Right renal pelvis (tissue), 4 donors: ENCODE measurements at regions not wholly inside any gene's neighbourhood (a gene's known extent, or its start where the extent isn't known, plus 50 kb on each side); places are given as distances from the start of the nearest gene placed in this dataset.

Source experiments
- DNase-seq, 4 donors: peaks; one replicate each; pipeline ENCODE4 v3.0.0-alpha.2; 2013; ENCODE audit warnings: low read depth in 4 of 4, low spot score in 3 of 4, missing footprints in 1 of 4

DNA sequence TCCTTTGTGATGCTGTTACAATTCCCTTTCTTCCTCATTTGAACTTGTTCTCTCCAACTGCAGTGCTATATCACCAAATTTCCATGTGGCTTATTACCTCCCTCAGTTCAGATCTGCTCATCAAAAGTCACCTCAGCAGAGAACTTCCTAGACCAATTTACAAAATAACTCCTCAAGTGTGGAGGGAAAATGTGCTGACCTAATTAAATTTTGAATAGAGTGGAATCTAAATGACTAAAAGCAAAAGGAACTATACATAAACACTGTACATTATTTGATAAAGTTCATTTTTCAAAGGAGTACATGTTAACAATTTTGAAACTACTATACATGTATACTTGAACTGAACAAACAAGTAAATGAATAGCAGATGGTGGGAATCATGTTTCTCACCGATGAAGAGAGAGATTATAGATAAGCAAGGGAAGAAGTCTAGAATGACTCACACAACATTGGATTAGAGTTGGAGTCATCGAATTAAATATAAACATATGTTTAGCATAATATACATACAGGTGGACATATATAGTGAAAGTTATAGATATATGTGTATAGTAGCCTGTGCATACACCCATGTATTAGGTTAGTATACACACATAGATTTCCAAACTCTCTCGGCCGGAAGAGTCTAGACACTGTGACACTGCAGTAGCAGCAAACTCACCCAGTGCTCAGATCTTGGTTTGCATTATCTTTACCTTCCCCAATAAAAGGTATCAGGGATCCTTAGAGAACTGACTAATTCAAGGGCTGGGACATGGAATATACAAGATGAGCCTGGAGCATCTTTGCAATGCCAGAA lies 318.7 kb downstream of the PCDH18 start:
- no peak for DNase-seq

DNA sequence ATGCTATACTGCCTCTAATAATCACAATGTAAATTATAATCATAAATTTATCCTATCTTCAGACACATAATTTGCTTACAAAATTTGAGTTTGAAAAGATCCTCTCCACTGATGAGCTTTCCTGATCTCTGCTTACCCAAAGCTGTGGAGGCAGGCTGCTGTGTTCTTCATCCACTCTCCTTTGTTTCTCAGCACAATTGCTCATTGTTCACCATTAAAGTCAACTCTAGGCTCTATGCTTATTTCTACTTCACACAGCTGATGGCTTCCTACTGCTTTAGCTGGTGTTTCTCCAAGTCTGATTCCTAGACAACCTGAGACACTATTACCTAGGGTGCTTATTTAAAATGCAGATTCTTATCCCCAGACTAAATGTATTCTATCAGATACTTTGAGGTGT lies 319.7 kb downstream of the PCDH18 start:
- DNase-seq, result no peak

DNA sequence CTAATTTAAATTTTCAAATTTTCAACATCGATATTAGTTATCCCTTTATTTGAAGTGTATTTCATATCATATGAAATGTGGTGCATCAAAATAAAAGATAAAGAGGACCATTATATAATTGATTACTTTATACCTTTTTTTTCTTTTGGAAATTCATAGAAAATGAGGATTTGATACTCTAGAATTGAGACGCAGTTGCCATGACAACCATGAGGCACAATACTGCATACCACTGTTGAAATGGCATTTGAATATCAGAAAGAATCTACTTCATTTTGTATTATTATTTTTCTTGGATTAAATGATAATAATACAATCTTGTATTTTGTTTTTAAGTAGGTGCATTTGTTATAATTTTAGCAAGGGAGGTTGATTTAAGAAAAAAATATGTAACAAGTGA lies 323.1 kb downstream of the PCDH18 start:
- DNase-seq, result no peak

DNA sequence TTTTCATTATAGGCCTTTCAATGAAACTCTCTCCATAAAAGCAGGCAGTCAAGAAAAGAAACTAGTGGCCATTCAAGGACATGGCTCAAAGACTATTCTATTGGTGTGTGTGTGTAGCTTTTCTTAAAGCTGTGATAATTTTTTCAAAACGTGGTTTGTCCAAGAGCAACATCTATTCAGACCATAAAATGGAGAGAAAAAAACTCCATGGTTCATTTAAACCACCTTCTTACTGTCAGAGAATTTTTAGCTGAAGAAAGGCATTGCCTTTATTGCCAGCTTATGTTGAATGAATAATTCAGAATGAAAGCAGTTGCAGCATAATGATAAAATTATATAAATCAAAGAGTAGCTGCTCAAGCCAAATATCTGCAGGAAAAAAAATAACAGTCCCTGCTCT lies 325.5 kb downstream of the PCDH18 start:
- no peak for DNase-seq

DNA sequence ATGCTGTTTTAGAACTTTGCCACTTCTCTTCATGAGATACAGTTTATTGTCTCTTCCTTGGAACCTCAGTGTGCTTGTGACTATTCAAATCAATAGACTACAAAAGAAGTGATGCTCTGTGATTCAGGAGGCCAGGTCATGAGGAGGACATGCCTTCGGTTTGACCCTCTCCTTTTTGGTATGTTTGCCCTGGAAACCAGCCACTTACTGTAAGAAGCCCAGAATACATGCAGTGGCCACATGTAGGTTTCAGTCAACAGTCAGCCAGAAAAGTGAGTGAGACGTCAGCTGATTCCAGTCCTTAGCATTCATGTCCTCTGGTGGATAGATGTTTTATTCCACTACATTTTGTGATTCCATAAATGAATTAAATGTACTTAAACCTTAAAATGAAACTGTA lies 328.7 kb downstream of the PCDH18 start:
- no peak for DNase-seq

DNA sequence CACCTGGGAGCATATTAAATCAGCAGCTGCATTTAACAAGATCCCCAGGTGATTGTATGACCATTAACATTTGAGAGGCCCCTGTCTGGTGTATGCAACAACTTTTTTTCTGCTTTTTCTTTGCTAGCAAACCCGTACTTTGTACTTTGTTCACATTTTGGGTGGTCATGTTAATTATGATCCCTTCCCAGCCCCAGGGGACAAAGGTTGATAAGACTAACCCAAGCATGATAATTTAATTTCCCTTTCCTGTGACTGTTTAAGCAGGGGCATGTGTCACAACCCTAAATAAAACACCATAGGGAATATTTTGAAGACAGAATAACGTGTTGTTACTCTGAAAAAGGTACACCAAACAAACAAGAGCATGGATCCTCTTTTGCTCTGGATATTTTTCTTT lies 332.0 kb downstream of the PCDH18 start:
- DNase-seq, result peak in 2 of 4 donors; percentile 6 to 22

DNA sequence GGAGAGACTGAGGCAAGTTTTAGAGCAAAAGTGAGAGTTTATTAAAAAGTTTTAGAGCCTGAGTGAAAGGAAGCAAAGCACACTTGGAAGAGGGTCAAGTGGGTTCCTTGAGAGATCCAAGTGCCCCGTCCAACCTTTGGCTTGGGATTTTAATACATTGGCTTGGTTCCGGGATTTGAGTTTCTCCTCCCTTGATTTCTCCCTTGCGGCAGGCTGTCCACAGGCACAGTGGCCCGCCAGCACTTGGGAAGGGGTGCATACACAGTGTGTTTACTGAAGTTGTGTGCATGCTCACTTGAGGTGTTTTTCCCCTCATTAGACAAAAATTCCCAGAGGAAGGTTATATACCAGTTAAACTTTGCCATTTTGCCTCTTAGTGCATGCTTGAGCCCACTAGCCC lies 333.5 kb downstream of the PCDH18 start:
- no peak for DNase-seq

DNA sequence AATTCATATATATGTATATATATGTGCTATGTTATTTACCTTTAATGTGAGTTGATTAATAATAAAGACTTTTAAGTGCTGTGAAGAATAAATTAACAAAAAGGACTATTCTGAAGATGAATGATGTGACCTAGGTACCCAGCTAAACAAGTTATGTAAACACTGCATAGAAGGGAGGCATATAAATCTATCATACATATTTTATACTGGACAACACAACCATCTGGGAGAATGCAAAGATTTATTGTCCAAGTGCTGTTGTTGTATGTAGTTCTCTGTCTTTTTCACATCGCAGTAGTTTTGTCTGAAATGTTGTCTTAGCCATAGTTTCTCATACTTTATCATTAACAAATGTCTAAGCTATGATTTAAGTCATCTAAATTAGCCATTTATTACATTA lies 337.6 kb downstream of the PCDH18 start:
- no peak for DNase-seq

DNA sequence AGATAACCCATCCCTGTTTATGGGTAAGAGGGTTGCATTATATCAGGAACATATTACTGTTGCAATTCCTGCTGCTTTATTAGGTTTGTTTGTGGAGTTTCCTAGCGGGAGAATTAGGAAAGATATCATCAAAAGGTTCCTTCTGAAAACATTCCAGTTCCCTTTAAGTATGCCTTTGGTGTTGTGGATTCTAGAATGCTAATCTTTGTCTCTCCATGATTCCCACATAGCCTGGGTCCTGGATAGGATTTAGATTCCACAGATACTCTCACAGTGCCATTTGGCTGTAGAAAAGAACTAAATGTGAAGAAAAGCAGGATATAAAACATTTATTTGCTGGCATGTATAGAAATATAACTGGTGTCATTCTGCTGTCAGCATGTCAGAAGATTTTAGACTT lies 338.7 kb downstream of the PCDH18 start:
- DNase-seq, result no peak

DNA sequence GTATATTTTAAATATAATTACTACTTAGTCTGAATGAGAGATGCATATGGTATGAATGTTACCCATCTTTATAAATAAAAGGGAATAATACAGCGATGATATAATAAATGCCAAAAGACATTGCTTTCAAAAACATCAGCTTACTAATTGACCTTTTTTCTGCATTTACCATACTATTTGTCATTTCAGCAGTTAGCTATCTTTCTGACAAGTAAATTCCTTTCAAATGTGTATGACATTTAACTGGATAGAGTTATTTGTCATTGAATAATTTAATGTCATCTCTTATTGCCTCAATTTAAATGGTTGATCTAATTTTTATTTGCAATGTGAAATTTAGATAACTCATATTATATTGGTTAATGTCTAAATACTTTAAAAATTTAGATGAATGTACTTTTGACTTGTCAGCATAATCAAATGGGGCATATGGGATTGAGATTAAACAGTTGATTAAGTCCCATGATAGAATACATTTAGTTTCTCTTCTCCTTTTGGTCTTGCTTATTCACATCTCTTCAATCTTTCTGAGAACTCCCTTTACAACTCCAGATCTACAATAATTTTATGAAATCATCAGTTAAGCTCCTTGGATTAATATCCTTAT lies 350.9 kb downstream of the PCDH18 start:
- DNase-seq, result no peak

DNA sequence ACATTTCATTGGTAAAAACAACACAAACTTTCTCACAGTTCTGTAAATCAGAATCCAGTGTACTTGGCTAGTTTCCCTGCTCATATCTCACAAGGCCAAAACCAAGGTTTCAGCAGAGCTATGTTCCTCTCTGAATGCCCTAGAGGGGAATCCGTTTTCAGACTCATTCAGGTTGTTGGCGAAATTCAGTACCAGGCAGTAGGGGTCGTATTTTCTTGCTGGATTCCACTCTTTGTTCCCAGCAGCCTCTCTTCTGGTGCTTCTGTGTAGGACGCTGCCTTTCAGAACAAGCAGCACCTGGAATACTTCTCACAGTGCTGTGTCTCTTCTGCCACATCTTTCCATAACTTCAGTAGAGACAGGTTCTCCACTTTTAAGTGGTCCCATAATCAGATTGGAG lies 351.9 kb downstream of the PCDH18 start:
- DNase-seq, result no peak

DNA sequence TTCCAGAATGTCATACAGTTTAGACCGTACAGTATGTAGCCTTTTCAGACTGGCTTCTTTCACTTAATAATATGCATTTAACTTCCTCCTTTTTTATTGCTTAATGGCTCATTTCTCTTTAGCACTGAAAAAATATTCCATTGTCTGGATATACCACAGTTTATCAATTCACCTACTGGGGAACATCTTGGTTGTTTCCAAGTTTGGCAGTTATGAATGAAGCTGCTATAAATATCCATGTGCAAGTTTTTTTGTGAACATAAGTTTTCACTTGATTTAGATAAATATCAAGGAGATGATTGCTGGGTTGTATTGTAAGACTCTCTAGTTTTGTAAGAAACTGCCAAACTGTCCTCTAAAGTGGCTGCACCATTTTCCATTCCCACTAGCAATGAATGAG lies 375.5 kb downstream of the PCDH18 start:
- DNase-seq, result no peak

DNA sequence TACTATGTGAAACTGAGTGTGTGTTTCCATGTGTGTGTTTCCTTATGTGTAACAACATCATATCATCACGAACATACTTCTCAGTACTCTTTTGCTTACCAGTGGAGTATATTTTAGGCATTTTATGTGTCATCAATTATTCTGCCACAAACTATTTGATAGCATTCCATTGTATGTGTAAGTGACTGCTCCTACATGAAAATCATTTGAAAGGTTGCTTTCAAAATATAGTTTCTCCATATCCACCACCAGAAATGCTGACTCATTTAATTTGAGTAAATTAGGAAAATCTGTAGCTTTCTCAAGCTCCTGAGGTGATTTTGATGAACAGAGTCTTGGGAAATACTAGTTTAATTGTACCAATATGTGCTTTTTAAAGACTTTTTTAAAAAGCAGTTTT lies 376.2 kb downstream of the PCDH18 start:
- DNase-seq, result no peak

DNA sequence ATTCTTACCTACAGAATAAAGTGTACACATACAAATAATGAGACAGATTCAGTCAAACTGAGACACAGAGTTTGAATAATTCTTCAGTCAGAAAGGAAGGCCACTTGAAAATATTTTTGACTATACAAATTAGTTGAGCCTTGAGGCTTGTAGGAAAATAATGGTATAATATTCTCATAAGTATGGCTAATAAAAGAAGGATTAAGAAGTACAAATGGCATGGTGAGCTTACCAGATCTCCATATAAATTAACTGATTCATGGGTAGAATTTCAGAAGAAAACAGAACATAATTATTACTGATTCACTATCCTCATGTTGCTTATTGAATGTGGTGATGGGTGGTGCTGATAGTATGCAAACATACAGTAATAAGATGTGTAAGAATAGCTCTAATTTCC lies 401.1 kb downstream of the PCDH18 start:
- DNase-seq, result no peak

DNA sequence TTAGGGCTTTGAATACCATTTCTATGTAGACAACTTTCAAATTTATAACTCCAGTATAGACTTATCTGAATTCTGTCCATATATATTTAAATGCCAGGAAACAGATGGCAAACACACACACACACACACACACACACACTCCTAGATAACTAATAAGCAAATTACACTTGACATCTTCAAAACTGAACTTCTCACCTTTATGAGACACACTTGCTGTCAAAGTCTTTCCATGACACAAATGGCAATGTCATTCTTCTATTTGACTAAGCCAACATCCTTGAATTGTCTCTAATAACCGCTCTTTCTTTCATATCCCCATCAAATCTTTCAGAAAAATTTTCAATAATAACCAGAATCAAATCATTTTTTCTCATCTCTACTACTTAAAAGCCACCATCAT lies 402.4 kb downstream of the PCDH18 start:
- no peak for DNase-seq

DNA sequence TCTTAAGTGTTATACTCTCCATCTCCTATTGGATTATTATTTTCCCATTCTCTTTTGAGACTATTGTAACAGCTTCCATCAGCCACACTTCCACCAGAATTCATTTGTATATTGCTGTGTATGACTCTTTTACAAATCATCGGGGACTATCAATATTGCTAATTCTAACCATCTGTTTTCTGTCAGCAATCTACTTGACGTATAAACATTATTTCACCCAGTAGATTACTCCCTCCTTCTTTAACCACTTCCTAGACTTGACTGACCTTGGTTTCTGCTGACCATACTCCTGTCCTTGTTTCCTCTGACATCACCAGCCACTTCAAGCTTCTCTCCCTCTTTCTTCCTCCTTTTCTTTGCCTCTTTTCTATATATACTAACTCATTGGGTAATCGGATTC lies 402.9 kb downstream of the PCDH18 start:
- DNase-seq, result no peak

DNA sequence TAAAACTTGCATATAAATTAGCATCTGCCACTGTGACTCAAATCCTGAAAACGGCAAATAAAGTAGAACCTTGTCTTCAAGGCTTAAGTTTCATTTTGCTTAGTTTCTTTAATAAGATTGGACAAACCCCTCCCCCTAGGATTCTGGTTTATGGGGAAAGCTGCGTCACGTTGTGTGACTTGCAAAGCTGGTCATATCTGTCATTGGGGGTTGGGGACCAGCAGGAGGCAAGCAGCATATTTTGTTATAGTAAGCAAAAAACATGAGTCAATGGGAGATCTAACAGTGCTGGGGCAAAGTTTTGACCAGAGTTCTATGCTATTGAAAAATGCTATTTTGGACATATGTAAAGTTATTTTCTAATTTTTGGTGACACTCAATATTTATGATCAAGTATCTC lies 407.3 kb downstream of the PCDH18 start:
- DNase-seq, result peak in 1 of 4 donors; percentile 4

DNA sequence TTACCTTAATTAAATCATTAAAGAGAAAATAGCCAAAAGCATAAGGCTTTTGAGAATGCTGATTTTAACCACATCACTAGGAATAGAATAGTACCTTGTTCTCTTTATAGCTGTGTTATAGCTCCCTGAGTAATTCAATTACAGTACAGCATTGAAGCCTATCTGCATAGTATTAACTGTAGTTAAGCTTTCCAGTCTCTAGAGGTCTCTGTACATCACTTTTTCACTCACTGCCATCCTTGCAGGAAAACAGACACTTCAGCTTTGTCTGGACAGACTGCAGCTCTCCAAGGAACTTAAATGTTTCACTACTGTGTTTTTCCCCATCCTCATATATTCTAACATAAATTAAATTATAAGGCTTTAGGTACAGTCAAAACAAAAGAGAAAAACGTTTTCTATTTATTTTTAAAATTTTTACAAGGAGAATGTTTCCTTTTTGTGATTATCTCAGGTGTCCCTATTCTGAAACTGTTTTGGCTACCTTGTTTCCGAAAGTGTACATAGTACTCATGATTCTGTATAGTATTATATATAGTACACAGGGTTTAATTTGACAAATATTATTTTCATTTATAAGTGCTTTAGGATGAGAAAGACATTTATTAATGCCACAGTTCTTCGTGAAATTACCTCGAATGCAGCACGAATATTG lies 407.9 kb downstream of the PCDH18 start:
- peak; percentile 8 to 55 (median 31) for DNase-seq

DNA sequence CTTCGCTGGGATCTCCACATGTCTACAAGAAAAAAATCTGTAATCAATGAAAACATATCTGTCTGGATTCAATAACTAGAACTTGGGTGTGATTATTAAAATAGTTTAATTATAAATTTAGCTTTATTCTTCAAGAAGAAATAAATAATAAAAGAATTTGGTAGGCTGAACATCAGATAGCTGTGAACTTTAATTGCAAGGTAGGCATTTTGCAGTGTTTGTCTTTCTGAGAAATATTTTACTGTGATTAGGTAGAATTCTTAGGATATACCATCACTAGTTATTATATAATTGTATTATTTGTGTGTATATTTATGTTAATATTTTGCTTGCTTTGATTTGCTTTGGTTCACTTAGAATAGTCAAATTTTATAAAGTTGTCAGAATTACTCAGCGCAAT lies 409.4 kb downstream of the PCDH18 start:
- no peak for DNase-seq

DNA sequence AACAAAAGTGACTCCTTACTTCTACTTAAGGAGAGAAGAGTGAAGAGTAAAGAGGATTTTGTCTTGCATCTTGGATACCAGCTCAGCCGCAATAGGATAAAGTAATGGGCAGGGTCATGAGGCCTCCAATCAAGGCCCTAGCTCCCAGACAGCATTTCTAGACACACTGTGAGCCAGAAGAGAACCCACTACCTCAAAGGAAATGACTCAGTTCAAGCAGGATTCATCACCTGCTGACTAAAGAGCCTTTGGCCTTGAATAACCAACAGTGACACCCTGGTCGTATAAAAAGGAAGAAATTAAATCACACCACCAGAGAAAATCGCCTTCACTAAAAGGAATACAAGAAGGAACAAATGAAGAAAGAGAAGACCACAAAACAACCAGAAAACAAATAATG lies 416.1 kb downstream of the PCDH18 start:
- DNase-seq, result no peak

DNA sequence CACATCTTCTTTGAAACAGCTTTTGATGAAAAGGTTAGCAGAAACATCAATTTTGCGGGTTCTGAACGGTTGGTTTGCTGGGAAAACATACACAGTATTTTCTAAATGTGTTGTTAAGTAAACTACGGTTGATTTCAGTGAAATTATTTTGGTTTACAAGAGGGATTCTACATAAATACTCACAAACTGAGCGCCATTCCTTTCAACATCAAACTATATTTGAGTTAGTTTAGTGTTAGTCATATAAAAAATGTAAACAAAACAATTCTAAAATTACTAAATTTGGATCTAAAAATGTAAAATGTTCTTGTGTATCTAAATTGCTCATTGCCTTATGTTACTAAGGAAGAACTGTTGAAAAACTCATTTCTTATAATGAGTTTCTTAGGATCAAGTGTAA lies 425.6 kb downstream of the PCDH18 start:
- DNase-seq, result no peak

DNA sequence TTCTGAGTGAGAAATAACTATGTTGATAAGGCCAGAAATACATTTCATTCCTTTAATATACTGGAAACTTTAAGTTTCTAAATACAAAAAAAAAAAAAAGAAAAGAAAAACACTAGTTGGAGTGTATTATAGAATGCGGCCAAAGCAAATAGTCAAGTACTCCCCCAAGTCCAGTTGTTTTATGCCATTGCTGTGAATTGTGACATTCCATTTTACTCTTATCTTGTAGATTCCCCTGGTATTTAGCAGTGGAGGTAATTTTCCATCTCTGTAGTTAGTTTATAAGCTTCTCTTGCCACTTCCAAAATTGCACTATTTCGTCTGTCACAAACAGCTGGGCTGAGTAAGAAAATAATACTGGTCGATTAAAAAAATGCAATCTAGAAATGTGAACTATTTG lies 426.0 kb downstream of the PCDH18 start:
- DNase-seq, result no peak
